ENCODE measurements at regions not wholly inside any gene's neighbourhood (a gene's known extent, or its start where the extent isn't known, plus 50 kb on each side); places are given as distances from the start of the nearest gene placed in this dataset.
"Not testable (repeated sequence)": the region's sequence is repeated elsewhere in the genome, so short reads cannot be mapped to it uniquely, and the experiment has no call there.

DNA sequence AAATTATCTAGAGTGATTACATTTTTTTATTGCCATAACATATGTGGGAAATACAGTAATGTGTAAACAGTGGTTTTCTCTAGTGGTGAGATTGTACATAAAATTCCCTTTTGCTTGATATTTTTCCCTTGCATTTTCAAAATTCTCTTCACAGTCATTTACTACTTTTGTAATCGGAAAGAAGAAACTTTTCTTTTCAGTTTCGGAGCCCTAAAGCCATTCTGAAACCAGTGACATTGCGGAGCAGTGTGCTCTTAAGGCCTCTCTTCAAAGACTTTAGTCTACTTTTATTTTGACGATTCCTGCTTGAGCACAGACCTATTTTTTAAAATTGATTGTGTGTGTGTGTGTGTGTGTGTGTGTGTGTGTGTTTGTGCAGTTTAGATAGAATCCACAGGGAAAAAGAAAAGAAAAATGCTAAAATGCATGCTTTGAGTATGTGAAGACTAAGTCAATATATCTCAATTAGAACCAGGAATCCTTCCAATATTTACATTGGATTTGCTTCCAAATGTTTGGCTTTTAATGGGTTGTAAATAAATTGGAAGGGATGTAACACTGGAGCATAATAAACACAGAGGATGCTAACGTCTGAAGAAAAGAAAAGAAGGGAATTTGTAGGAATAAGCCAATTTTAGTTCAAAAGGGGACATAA, 357.4 kb downstream of the RND3 start:
- peaks cover 3 to 11% (median 6%) of the 10 kb centered on the region in 7 donors for H3K9me3 Mint-ChIP-seq
- no peak overlapping the region for H3K4me3 Mint-ChIP-seq
- no peak overlapping the region for H3K27ac Mint-ChIP-seq
- no peaks in the 10 kb centered on the region for H3K36me3 Mint-ChIP-seq
- DNase-seq, result no peak
- no peaks in the 10 kb centered on the region for H3K27me3 Mint-ChIP-seq
- no peaks in the 10 kb centered on the region for H3K4me1 Mint-ChIP-seq
- ATAC-seq (ENCODE audit: low read depth in 2 of 2), result no peak

DNA sequence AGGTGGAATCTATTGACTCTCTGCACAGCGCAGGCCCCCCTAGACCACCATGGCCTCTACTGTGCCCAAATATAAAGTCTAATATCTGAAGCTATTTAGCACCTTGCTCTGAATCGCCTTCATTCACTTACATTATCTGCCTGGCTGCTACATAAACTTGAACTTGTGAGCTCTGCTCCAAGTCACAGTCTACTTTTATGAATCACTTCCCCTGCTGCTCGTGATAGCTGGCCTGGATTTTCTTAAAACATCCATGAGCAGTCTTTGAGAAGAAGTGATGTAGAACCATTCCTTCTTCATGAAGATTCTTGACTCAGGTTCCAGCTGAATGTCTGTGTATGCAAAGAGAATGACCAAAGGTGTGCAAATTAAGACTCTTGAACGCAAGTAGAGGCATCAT, 359.5 kb downstream of the RND3 start:
- no peak for ATAC-seq (ENCODE audit: low read depth in 2 of 2)
- Mint-ChIP-seq H3K27ac (no peak overlapping the region), H3K9me3 (peaks cover 3 to 11% (median 6%) of the 10 kb centered on the region in 7 donors), H3K27me3 (no peaks in the 10 kb centered on the region), H3K4me3 (no peak overlapping the region), H3K4me1 (no peaks in the 10 kb centered on the region), H3K36me3 (no peaks in the 10 kb centered on the region)
- DNase-seq, result no peak

DNA sequence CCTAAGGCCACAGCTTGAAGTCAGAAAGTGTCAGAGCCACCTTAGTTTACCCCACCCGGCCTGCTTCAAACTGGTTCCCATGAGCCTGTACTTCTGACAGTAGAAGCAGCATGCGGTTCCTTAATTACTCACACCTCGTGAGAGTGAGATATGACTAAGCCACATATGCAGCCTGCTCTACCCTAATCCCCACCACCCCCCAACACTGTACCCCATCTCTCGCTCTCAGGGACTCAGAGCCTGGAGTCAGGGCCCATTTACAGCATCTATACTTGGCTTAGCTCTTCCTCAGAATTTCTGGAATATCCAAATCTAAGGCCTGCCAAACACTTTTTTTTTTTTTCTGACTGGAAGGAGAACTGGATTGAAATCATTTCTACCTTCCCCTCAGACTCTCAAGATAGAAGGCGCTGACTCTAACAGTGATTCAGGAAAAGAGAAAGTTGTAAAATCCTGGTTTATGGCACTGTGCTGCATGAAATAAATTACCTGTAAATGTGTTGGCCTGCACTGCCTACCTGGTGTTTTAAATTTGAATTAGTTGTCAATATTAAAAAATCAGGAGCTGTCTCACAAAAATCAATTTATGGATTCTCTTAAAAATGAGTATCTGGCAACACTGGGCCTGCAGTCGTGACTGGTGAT, 360.0 kb downstream of the RND3 start:
- Mint-ChIP-seq H3K4me3 (no peak overlapping the region), H3K9me3 (peaks cover 3 to 10% (median 6%) of the 10 kb centered on the region in 7 donors), H3K4me1 (no peaks in the 10 kb centered on the region), H3K36me3 (no peaks in the 10 kb centered on the region), H3K27me3 (no peaks in the 10 kb centered on the region), H3K27ac (no peak overlapping the region)
- no peak for ATAC-seq (ENCODE audit: low read depth in 2 of 2)
- DNase-seq, result no peak

DNA sequence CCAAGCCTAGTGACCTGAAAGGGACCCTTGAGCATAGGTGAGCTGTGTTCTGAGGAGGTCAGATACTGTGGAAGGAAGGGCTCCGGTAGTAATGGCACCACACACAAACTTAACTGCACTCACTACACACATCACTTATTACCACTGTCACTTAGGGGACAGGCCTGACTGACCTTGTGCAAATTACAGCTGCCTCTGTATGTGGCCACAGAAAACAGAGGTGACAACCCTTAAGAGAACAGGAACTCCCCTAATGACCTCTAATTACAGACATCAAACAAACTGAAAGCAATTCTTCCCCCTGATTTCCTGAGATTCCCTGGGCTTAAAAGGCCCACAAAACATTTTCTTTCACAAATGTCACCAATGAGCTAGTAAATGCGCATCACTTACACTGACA, 360.6 kb downstream of the RND3 start:
- Mint-ChIP-seq H3K9me3 (peaks cover 3 to 8% (median 6%) of the 10 kb centered on the region in 7 donors), H3K27me3 (no peaks in the 10 kb centered on the region), H3K4me3 (no peak overlapping the region), H3K27ac (no peak overlapping the region), H3K4me1 (no peaks in the 10 kb centered on the region), H3K36me3 (no peaks in the 10 kb centered on the region)
- ATAC-seq (ENCODE audit: low read depth in 2 of 2), result no peak
- DNase-seq, result no peak

DNA sequence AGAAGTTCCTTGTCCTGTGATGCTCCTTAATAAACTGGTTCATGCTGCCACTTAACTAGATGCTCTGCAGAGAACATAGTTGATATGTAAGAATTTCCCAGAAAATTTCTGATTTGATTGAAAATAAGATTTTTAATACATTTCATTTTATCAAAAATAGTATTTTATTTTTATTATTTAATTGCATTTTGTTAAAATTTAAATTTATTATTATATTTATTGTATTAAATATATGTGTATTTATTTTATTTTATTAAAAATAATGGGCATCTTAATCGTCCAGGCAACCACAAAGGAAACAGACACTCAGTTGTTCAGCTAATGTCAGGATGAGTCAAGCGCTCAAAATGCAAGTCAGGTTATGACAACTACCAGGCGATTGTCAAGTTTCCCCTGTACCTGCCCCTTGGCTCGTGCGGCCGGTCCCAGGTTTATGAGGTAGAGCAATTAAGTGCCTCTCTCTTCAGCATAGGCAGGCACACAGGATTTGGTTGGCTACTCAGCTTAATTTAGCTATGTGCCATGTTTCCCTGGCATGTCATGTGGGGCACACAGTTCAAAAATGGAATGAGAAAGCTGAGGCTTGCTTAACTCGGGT, 361.2 kb downstream of the RND3 start:
- H3K27ac Mint-ChIP-seq, result no peak overlapping the region

DNA sequence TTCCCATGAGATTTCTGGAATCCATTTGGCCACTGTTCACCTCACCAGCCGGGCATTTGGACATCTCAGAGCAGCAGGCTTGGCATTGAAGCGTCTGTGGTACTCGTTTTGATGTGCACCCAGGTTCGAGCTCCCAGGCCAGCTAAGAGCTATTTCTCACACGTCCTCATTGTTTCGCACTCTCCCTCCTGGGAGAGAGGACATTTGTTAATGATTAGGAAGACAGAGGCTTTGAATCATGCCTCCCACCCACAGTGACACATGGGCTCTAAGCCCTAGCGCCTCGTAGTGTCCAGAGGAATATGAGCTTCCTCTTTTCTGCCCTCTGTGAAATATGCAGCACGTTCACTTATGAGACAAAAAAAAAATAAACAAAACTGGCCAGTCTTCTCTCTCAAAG, 361.8 kb downstream of the RND3 start:
- no peaks in the 10 kb centered on the region for H3K4me1 Mint-ChIP-seq
- no peaks in the 10 kb centered on the region for H3K27me3 Mint-ChIP-seq
- no peak for ATAC-seq (ENCODE audit: low read depth in 2 of 2)
- no peaks in the 10 kb centered on the region for H3K36me3 Mint-ChIP-seq
- peaks cover 3 to 8% (median 6%) of the 10 kb centered on the region in 7 donors for H3K9me3 Mint-ChIP-seq
- no peak overlapping the region for H3K27ac Mint-ChIP-seq
- no peak overlapping the region for H3K4me3 Mint-ChIP-seq
- DNase-seq, result no peak

More for the DNA sequence above, 361.2 kb downstream of the RND3 start:
- ATAC-seq (ENCODE audit: low read depth in 2 of 2) (no peak), DNase-seq (no peak)
- Mint-ChIP-seq H3K4me1 (no peaks in the 10 kb centered on the region), H3K4me3 (no peak overlapping the region), H3K9me3 (peaks cover 3 to 8% (median 6%) of the 10 kb centered on the region in 7 donors), H3K36me3 (no peaks in the 10 kb centered on the region), H3K27me3 (no peaks in the 10 kb centered on the region)

DNA sequence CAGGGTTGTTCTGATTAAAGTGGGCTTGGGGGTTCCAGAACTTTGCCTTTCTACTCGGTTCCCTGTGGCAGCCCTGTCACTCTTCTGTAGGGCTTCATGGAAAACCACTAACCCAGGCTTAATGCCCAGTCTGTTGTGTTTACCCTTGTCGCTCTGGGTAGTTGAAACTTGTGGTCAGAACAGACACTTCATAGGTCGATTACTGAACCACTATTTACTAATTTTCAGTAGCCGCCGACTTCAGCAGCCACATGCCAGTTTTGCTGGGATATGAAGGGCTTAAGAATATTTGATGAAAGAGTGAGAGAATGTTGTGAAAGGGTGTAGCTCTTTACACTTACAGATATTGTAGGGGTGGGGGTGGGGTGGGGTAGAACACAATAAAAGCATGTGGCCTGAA, 362.3 kb downstream of the RND3 start:
- ATAC-seq (ENCODE audit: low read depth in 2 of 2) (no peak), DNase-seq (no peak)
- peaks cover 3 to 8% (median 7%) of the 10 kb centered on the region in 7 donors for H3K9me3 Mint-ChIP-seq
- H3K36me3 Mint-ChIP-seq, result no peaks in the 10 kb centered on the region
- H3K4me1 Mint-ChIP-seq, result no peaks in the 10 kb centered on the region
- no peaks in the 10 kb centered on the region for H3K27me3 Mint-ChIP-seq
- H3K4me3 Mint-ChIP-seq, result no peak overlapping the region
- no peak overlapping the region for H3K27ac Mint-ChIP-seq

DNA sequence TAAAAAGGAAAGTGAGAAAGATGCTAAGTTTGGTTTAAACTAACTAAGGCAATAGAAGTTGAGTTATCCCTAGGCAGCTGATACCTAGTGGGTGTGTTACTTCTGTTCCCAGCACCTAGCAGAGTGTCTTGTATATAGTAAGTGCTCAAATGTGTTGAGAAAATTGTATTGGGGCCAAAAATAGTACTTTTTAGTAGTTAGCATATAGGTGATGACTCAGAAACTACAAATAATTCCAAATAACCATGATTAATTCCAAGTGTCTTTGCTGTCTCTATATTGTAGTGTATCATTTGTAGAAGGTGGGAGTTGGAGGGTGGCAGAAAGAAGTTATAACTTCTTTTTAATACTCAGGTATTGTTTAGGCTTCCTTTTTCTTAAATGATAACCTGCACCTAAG, 362.7 kb downstream of the RND3 start:
- Mint-ChIP-seq H3K36me3 (no peaks in the 10 kb centered on the region), H3K4me1 (no peaks in the 10 kb centered on the region), H3K27me3 (no peaks in the 10 kb centered on the region), H3K9me3 (peaks cover 3 to 8% (median 7%) of the 10 kb centered on the region in 7 donors), H3K27ac (no peak overlapping the region), H3K4me3 (no peak overlapping the region)
- DNase-seq (no peak), ATAC-seq (ENCODE audit: low read depth in 2 of 2) (no peak)

DNA sequence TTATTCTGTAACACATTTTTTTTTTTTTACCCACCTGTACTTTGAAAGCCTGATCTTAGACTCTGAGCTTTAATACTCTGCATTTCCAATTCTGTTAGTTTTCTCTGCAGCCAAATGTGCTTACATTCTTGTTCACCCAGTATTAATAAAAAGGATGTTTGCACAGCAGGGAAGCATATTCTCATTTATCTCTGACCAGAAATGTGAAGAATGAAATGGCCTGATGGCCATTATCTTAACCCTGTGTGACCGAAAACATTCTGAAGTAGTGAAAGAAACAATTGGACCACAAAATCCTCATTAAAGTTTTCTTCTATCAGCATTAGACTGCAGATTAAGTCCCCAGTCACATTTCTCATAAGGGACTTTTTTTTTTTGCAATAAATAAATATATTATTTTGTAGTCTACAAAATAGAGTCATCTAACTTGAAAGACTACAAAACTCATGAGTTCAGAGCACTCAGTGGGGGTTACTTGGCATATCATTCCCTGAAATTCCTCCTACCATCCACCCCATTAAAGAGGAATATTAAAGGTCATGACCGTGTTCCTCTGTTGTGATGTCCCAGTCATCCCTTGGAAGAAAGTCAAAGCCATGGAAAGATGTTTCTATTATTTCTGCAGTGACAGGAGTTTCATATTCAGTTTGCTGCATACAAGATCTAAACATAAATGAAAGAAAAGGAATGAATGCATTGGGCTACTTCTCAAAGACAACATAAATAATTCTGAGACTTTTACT, 364.4 kb downstream of the RND3 start:
- peaks cover 0 to 5% (median 1%) of the 10 kb centered on the region in 7 donors for H3K9me3 Mint-ChIP-seq
- ATAC-seq (ENCODE audit: low read depth in 2 of 2) (no peak), DNase-seq (no peak)
- no peaks in the 10 kb centered on the region for H3K36me3 Mint-ChIP-seq
- H3K27ac Mint-ChIP-seq, result no peak overlapping the region
- no peak overlapping the region for H3K4me3 Mint-ChIP-seq
- no peaks in the 10 kb centered on the region for H3K4me1 Mint-ChIP-seq
- no peaks in the 10 kb centered on the region for H3K27me3 Mint-ChIP-seq

DNA sequence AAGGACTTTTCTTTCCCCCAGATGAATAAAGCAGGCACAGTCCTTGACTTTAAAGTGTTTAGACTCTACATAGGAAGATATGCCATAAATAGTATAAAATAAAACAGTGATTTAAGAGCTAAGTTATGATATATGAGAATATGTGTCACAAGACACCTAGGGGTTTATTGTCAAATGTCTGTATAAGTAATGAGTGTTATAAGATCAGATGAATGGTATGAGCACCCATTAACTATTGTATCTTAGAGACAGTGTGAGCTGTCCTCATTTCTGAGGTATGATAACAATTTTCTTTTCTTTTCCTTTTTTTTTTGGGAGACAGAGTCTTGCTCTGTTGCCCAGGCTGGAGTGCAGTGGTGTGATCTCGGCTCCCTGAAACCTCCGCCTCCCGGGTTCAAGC, 365.3 kb downstream of the RND3 start:
- H3K9me3 Mint-ChIP-seq, result peaks cover 0 to 5% (median 0%) of the 10 kb centered on the region in 7 donors
- no peaks in the 10 kb centered on the region for H3K4me1 Mint-ChIP-seq
- no peak overlapping the region for H3K27ac Mint-ChIP-seq
- no peaks in the 10 kb centered on the region for H3K36me3 Mint-ChIP-seq
- H3K27me3 Mint-ChIP-seq, result no peaks in the 10 kb centered on the region
- DNase-seq (no peak), ATAC-seq (ENCODE audit: low read depth in 2 of 2) (no peak)
- no peak overlapping the region for H3K4me3 Mint-ChIP-seq

DNA sequence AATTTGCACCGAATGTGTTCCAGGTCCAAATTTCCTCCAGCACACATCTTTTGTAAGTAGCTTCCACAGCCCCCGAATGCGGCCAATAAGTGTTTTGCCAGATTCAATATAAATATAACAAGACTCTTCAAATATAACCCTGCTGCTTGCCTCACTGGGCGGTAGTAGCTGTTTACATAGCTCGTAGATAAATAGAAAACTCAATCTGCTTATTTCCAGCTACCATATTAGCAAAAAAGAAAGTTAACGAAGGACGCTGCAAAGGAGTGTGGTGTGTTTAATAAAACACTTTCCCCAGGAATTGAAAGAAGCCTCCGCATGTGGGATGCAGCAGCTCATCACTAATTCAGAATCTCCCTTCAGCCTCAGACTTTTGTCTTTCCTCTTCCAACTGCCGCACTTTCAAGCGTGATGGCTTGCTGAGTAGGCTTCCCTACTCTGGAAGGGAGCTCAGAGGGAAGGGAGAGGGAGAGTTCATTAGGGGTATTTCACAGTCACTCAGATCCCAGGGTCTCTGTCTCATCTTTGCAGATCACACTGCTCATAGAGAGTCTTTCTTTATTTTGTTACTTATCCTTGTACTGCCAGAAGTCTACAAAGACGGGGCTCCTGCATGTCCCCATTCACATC, 367.0 kb downstream of the RND3 start:
- Mint-ChIP-seq H3K27ac (no peak overlapping the region), H3K4me3 (no peak overlapping the region), H3K27me3 (no peaks in the 10 kb centered on the region), H3K36me3 (no peaks in the 10 kb centered on the region), H3K4me1 (no peaks in the 10 kb centered on the region), H3K9me3 (peaks cover 0 to 5% (median 0%) of the 10 kb centered on the region in 7 donors)
- ATAC-seq (ENCODE audit: low read depth in 2 of 2) (no peak), DNase-seq (no peak)

DNA sequence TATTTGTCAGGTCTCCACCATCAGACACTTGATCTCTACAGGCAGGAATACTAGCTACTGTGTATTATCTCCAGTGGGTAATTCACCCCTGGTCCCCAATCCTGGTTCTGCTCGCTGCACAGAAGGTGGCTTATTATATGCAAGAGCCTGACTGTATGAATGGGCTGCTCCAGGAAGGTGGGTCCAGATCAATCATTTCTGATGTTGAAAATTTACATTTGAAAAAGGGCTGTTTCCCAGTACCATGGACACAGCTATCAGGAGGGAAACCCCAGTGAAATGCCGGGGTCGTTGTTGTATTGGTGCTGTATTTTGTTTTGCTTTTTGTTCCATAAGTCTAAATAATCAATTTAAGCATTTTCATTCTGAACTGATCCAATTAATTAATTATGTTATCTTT, 367.6 kb downstream of the RND3 start:
- H3K9me3 Mint-ChIP-seq, result peaks cover 0 to 5% (median 0%) of the 10 kb centered on the region in 7 donors
- H3K4me3 Mint-ChIP-seq, result no peak overlapping the region
- H3K4me1 Mint-ChIP-seq, result no peaks in the 10 kb centered on the region
- ATAC-seq (ENCODE audit: low read depth in 2 of 2), result no peak
- no peak for DNase-seq
- H3K27me3 Mint-ChIP-seq, result no peaks in the 10 kb centered on the region
- no peaks in the 10 kb centered on the region for H3K36me3 Mint-ChIP-seq
- no peak overlapping the region for H3K27ac Mint-ChIP-seq

DNA sequence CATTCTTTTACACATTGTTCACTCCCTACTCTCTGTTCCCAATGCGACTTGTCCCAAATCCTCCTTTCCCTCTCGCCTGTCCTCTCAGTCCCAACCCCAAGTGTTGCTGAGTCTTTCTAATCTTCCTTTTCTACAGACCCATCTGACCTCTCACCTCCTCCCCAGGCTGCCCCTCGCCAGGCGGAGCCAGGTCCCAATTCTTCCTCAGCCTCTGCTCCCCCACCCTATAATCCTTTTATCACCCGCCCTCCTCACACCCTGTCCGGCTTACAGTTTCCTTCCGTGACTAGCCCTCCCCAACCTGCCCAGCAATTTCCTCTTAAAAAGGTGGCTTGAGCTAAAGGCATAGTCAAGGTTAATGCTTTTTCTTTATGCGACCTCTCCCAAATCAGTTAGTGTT, 373.4 kb downstream of the RND3 start:
- H3K27ac Mint-ChIP-seq; H3K36me3 Mint-ChIP-seq; DNase-seq; H3K27me3 Mint-ChIP-seq; ATAC-seq (ENCODE audit: low read depth in 2 of 2); H3K4me3 Mint-ChIP-seq; H3K4me1 Mint-ChIP-seq: not testable (repeated sequence)
- H3K9me3 Mint-ChIP-seq, result peaks cover 0 to 10% (median 0%) of the 10 kb centered on the region in 7 donors
